Activated T-helper 9 cell treated with anti-CD3 and anti-CD28 coated beads, Interleukin-2, amount 50 U/mL, for 16 hours (primary cell): ENCODE measurements at regions not wholly inside any gene's neighbourhood (a gene's known extent, or its start where the extent isn't known, plus 50 kb on each side); places are given as distances from the start of the nearest gene placed in this dataset.
"Not testable (repeated sequence)": the region's sequence is repeated elsewhere in the genome, so short reads cannot be mapped to it uniquely, and the experiment has no call there.

Experiments used
- DNase-seq: peaks from one replicate; pipeline ENCODE4 v3.0.0-alpha.2; 2020; ENCODE audit warnings: low read depth

DNA sequence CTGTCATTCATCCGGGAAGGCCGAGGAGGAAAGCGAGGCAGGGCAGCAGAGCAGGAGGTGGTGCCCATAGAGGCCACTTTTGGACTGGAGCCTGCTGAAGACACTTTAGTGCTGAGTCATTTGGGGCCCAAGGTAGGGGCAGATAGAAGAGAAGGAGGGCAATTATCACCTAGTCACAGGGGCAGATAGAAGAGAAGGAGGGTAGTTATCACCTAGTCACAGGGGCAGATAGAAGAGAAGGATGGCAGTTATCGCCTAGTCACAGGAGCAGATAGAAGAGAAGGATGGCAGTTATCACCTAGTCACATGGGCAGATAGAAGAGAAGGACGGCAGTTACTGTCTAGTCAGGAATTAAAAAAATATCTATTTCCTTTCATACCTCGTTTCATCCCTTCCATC, 1372.6 kb downstream of the FOXD4L5 start:
- DNase-seq, result not testable (repeated sequence)

DNA sequence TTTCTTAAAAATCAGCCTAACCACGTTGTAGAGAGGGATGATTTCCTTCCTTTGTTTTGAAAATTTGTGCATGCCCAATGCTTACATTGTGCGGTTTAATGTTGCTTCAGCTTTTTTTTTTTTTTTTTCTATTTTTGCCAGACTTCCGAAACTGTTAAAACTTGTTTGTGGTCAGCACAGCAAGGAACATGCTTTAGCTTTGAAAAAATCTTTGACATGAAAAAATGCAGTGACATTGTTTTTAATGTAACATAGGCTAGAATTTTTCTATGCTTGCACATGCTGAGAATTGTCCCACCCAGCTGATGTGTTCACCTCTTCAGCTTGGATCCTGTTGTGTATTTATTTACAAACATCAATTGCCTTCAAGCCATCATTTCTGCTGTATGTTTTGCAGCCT, 1375.9 kb downstream of the FOXD4L5 start:
- DNase-seq, result not testable (repeated sequence)

DNA sequence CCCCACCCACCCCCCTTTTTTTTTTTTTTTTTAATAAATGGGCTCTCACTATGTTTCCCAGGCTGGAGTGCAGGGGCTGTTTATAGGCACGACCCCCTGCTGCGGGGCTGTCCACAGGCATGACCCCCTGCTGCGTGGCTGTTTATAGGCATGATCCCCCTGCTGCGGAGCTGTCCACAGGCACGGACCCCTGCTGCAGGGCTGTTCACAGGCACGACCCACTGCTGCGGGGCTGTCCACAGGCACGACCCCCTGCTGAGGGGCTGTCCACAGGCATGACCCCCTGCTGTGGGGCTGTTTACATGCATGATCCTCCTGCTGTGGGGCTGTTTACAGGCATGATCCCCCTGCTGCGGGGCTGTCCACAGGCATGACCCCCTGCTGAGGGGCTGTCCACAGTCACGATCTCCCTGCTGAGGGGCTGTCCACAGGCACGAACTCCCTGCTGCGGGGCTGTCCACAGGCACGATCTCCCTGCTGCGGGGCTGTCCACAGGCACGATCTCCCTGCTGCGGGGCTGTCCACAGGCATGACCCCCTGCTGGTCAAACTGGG, 1385.3 kb downstream of the FOXD4L5 start:
- DNase-seq, result not testable (repeated sequence)

DNA sequence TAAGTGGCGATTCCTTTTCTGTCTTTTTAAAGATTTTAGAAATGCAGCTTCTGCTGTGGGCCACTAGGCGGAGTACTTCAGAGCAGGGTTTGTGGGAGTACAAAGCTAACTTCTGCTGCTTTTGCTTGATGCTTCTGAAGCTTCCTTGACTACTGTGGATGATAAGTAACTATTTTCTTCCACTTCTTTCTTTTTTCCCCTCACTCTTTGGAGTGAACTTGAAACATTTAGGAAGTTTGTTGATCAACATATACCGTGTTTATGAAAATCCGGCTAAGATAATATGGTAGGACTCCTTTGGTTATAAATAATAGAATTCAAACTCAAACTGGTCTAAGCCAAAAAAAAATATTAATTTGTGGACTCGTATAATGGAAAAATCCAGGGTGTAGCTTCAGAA, 1403.6 kb downstream of the FOXD4L5 start:
- DNase-seq, result not testable (repeated sequence)

DNA sequence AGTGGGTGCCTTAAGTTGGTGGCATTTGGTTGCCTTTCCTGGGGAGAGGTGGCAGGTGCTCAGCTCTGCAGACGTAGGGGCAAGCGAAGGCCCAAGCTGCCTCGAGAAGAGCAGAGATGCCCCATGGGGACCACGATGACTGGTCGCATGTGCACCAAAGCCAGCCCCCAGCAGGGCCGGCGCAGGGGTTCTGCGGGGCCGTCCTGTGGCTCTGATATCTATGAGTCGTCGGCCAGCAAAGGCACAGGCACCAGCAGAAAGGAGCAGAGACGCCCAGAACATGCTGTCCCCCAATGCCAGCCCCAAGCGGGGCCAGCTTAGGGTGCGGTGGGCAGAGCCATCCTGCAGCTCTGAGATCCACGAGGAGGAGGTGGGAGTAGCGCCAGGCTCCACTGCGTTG, 1408.6 kb downstream of the FOXD4L5 start:
- DNase-seq, result not testable (repeated sequence)

DNA sequence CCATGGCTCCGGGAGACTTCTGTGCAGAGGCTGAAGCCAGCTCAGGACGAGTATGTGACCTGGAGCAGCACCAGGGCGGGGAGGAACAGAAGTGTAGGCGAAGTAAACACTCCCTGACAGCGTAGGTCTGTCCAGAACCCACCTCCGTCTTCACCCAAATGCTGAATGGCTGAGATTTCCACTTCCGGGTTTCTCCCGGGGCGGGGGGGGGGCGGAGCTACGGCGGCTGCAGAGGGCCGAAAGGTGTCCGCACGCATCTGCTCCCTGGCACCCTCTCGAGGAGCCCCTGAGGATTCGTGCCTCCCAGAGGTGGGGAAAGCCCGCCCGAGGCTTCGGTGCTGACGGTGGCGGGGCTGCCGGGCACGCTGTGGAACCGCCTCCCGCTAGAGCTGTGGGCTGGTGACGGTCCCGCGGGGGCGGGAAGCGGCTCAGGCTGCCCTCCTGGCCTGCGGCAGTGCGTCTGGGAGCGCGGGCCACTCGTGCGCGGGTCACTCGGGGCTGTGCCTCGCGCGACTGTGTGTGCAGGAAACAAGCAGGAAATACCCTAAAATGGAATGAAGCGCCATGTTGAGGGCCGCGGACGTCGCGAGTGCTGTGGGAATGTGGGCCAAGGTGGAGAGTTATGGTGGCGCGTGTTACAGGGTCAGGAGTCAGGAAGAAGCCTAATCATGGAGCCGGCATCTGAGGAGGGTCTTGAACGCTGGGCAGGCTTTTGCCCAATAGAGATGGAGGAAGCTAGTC, 1425.4 kb downstream of the FOXD4L5 start:
- peak; percentile 28 for DNase-seq

DNA sequence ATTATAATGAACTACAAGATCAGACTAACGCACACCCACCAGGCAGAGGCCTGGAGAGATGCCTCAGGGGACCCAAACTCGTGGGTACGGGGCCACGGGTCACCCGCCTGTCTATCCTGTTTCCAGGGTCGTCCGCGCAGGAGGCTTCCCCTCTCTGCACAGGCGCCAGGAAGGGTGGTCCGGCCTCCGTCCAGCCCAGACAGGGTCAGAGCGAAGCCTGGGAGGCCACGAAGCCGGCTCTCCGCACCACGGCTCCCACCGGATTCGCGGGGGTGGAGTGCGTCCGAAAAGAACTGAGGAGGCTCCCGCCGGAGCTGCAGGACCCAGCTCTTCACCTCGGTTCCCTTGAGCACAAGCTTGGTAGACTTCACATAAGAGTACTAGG, 1425.9 kb downstream of the FOXD4L5 start:
- not testable (repeated sequence) for DNase-seq

DNA sequence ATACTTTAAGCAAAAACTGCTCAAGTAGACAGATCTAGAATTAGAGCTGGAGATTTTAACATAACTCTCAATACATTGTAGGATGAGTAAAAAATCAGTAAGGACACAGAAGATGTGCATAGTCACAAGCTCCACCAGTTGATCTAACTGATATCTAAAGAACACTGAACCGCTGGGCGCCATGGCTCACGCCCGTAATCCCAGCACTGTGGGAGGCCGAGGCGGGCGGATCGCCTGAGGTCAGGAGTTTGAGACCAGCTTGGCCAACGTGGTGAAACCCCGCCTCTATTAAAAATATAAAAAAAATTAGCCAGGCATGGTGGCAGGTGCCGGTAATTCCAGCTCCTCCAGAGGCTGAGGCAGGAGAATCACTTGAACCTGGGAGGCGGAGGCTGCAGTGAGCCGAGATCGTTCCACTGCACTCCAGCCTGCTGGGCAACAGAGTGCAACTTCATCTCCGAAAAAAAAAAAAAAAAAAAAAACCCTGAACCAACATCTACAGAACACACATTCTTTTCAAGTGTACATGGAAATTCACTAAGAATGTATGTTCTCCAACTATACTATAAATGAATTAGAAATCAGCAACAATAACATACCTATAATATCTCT, 1431.8 kb downstream of the FOXD4L5 start:
- not testable (repeated sequence) for DNase-seq

DNA sequence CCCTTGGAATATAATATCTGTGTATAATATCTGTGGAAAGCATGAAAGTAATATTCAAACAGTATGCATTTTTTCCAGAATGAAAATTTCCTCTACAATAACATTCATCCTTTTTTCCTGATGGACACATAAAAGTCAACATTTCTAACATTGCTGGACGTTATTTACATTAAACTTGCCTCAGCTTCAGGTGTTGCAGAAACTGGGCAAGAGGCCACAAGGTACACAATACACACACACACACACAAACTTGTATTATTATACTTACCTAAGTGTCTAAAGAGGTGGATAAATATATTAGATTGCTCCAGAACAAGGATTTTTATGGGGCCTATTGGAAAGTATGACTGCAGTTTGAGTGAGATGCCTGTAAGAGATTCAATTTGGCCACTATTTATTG, 1460.2 kb downstream of the FOXD4L5 start:
- not testable (repeated sequence) for DNase-seq

DNA sequence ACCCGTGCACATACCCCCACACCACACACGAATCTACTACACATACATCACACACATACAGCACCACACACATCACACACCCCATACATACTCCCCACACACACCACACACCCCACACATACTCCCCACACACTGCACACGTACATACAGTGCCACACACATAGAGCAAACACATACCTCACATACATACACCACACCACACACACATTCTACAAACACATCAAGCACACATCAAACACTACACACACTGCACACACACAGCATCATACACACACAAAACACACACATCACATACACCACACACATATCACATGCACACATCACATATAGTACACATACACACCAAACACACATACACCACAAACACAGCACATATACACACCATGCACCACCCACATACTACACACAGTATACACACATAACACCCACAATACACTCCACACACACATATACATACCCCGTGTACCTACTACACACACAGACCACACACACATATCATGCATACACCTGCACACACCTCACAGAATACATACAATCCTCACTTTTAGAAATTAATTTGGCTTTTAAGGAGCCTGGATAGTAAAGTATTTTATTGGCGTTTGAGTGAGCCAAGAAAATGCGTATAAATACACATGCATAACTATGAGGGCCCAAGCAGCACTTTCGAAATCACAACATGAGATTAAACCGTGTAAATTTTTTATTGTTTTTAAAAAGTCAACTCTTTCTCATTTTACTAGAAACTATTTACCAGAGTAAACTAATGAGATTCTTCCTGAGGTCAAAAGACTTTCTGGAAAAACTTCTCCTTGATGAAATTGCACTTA, 1461.4 kb downstream of the FOXD4L5 start:
- not testable (repeated sequence) for DNase-seq

DNA sequence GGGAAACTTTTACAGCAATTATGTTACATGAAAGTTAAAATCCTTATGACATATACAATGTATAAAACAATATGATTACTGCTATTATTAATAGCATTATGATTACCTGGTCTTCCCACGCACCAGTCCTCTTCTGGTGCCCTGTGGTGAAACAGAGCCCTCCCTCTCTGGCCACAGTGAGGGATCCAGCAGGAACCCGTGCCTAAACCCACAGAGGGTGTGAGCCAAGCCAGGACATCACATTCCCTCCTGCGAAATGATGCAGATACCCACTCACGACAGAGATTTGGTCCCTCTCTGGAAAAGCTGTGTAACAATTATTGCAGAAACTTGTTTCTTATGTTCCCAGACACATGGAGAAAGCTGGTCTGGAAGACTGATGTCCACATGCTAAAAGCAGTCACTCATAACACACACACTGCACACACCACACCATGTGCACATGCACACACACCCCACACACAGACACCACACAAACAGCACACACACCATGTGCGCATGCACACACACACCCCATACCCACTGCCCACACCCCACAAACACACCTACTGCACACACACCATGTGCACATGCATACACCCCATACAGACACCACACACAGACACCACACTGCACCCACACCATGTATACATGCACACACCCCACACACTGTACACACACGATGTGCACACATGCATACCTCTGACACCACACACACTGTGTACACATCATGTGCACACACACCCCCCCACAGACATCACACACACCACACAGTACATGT, 1462.2 kb downstream of the FOXD4L5 start:
- not testable (repeated sequence) for DNase-seq

DNA sequence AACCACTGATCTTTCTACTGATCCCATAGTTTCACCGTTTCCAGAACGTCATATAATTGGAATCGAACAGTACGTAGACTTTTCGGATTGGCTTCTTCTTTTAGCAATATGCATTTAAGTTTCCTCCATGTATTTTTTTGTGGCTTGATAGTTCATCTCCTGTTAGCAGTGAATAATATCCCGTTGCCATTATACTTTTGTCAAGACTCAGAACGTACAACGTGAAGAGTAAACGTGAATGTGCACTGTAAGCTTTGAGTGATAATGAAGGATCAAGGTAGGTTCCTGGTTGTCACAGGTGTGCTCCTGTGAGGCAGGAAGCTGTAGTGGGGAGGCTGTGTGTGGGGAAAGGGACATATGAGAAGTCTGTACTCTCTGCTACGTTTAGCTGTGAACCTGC, 1463.7 kb downstream of the FOXD4L5 start:
- not testable (repeated sequence) for DNase-seq

DNA sequence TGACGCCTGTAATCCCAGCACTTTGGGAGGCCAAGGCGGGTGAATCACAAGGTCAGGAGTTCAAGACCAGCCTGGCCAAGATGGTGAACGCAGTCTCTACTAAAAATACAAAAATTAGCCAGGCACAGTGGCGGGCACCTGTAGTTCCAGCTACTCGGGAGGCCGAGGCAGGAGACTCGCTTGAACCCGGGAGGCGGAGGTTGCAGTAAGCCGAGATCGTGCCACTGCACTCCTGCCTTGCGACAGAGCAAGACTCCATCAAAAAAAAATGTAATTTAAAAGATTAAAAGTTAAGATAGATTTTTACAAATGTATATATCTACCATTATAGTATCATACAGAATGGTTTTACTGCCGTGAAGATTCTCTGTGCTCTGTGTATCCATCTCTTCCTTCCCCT, 1464.1 kb downstream of the FOXD4L5 start:
- DNase-seq, result not testable (repeated sequence)

DNA sequence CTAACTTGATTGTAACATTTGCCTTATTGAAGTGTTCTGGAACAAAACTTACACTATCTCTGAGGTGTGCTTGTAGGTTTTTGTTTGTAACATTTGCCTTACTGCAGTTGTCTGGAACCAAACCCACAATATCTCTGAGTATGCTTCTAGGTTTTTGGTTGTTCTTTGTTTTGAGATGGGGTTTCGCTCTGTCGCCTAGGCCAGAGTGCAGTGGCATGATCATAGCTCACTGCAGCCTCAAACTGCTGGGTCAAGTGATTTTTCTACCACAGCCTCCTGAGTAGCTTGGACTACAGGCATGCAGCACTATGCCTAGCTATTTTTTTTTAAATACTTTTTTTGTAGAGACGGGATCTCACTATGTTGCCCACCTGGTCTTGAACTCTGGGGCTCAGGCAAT, 1464.6 kb downstream of the FOXD4L5 start:
- not testable (repeated sequence) for DNase-seq

DNA sequence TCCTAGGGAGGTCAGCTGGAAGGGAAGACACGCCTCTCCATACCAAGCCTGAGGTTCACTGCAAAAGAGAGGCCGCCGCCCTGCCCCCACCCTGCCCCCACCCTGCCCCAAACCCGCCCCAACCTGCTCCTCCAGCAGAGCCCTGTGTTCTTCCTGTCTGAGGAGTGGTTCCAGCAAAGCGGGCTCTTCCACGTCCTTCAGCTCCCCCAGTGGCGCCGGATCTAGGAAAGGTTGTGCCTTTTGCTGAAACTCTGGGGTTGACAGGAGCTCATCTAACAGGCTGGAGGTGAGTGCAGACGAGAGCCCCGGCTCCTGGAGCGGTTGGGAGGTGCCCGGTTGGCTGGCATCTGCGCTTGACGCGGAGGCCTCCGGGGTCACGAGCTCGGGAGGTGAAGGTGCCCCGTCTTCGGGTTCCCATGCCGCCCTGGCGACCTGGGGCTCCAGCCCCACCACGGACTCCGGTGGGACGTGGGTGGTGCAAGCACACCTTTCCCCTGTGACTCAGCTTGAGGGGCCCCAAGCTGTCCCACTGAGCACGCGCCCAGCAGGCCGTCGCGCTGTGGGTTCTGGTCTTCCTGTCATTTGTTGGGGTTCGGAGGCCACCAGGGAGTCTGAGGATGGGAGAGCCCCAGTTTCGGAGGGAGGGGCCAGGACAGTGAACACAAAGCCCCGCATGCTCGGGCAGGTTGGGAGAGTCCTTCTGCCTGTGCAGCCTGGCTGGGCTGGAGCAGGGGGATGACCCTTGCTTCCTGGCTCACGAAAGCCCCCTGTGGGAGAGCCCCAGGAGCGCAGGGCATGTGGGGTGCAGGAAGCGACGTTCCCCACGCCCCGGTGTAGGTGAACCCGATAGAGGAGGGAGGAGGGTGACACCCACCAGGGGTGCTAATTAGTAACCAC, 1467.1 kb downstream of the FOXD4L5 start:
- DNase-seq, result peak; percentile 42

DNA sequence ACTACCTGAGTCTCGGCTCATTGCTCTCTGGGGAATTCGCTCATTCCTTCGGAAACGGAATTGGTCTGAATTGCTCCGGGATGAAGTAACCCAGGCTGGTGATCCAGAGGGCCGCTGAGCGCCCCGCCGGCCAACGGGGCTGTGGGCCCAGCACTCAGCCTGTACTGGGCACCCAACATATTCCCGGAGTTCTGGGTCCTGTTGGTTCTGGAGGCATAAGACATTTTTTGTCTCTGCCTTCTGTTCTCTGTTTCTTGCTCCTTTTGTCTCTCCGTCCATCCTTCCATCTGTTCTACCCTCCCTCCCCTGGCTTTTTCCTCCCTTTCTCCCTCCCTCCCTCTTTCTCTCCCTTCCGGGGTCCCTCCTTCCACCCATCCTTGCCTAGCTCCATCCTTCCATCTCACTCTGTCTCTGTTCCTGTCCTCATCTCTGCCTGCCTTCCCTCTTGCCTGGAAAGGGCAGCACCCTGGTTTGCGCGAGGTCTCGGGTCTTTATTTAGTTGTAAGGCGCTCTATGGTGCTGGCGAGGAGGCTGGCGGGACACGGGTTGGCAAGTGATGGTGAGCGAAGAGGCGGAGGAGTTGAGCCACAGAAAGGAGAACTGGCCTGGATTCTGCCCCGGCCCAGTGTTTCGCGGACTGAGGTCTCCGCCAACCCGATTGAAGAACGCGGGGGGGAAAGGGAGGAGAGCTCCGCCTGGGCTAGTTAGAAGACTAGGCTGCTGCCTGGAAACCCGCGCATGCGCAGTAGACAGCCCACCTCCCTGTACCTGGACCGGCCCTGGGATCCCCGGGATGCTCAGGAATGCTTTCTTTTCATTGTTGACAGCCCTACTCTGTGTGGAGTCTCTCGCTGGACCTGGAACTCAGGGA, 1468.0 kb downstream of the FOXD4L5 start:
- peak; percentile 55 for DNase-seq

DNA sequence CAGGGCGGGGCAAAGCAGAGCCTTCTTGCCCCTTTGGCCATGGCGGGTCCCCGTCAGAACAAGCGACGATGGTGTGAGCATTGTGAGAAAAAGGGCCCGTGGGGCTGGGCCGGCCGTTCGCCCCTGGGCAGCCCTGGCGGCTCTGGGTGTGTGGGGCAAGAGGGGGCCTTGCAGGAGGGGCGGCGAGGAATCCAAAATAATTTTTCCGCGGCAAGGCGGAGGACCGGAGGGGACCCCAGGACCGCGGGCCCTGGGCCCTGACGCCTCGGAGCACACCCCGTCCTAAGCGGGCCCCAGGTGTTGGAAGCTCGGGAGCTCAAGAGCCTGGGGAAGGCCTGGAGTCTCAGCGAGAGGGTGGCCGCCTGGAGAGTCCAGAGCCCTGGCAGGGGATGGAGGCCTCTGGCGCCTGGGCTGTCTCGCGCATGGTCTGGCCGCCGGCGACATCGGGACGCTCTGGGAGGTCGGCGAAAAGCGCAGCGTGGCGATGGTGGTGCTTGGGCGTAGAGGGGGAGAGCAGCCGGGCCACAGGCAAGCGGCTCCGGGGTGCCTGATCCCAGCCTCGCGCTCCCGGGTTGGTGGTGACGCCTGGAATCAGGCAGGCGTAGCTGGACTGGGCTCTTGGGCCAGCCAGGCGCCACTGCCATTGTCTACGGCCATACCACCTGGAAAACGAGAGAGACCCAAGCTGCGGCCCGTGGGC, 1469.9 kb downstream of the FOXD4L5 start:
- not testable (repeated sequence) for DNase-seq

DNA sequence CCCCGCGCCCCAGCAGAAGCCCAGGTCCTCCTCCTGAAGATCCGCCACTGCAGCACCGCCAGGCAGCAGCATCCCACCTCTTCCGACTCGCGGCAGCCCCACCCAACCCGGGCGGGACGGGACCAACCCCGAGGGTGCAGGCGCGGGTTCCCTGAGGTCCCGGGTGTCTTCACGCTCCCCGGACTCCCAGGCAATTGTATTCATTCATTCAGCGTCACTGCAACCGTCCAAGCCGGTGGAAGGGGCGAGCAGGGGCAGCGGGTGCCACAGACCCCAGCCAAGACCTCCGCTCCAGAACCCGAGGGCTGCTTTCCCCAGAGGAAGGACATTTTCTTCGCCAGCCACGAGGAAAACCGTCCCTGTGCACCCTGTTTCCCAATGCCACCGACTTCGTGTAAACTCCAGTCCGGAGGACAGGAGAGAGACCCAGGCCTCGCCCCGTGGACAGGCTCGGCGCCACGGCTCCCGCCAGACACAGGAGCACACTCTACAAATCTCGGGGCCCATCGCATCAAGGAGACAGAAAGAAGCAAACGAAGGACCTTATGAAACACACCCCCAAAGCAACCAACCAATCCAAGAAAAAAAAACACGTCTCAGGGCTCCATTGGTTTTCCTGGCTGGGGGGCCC, 1471.5 kb downstream of the FOXD4L5 start:
- DNase-seq, result not testable (repeated sequence)

DNA sequence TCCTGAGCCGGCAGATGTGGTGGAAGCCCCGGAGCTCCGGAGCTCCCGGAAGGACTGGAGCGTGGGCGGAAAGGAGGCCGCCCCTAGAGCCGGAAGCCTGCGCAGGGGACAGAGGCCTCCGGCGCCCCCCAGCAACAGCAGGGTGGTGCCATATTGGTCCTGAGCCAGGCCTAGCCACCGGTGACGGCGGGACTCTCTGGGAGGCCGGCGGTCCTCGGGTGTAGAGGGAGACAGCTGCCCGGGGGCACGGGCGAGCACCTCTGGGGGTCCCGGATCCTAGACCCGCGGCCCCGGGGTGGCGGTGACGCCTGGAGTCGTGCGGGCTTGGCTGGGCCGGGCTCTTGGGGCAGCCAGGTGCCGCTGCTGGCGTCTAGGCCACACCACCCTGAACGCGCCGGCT, 1472.2 kb downstream of the FOXD4L5 start:
- not testable (repeated sequence) for DNase-seq
